Mesendoderm (in vitro differentiated cells): ENCODE measurements at regions not wholly inside any gene's neighbourhood (a gene's known extent, or its start where the extent isn't known, plus 50 kb on each side); places are given as distances from the start of the nearest gene placed in this dataset.
A peak's percentile ranks its signal among the peaks of the same experiment; 100 is the strongest.
"Not testable (repeated sequence)": the region's sequence is repeated elsewhere in the genome, so short reads cannot be mapped to it uniquely, and the experiment has no call there.

ENCODE experiments used
- DNase-seq: peaks from one replicate; pipeline ENCODE4 v3.0.0; 2013
- H2AK5ac ChIP-seq: 2 replicates; pipeline ENCODE4 v1.6.1; 2013; ENCODE audit warnings: low read length, inconsistent platforms
- H2BK120ac ChIP-seq: 2 replicates; pipeline ENCODE4 v1.6.1; 2013; ENCODE audit warnings: low read depth, mild to moderate bottlenecking, low read length, moderate library complexity, mixed read lengths
- H2BK15ac ChIP-seq: replicated peaks from 2 replicates; pipeline ENCODE4 v1.6.1; 2013; ENCODE audit warnings: low read depth, mild to moderate bottlenecking, moderate library complexity
- H2BK5ac ChIP-seq: 2 replicates; pipeline ENCODE4 v1.6.1; 2013; ENCODE audit warnings: low read length, inconsistent platforms
- H3K18ac ChIP-seq: 2 replicates; pipeline ENCODE4 v1.6.1; 2013; ENCODE audit warnings: mild to moderate bottlenecking, low read length, mixed read lengths
- H3K23ac ChIP-seq: one replicate; pipeline ENCODE4 v1.6.1; 2013; ENCODE audit warnings: low read length
- H3K27ac ChIP-seq: 2 replicates; pipeline ENCODE4 v1.5.1; 2013; ENCODE audit warnings: low read depth, mild to moderate bottlenecking, inconsistent platforms, low read length, moderate library complexity
- H3K27me3 ChIP-seq: 2 replicates; pipeline ENCODE4 v1.6.1; 2013; ENCODE audit warnings: low read length, control low read depth, mild to moderate bottlenecking, inconsistent platforms; ENCODE audit not compliant: insufficient read depth, poor library complexity
- H3K36me3 ChIP-seq: 2 replicates; pipeline ENCODE4 v1.6.1; 2013; ENCODE audit warnings: low read length, inconsistent platforms; ENCODE audit not compliant: control insufficient read depth, insufficient read depth
- H3K4ac ChIP-seq: one replicate; pipeline ENCODE4 v1.6.1; 2013; ENCODE audit warnings: low read depth, mild to moderate bottlenecking, low read length, moderate library complexity
- H3K4me1 ChIP-seq: 2 replicates; pipeline ENCODE4 v1.6.1; 2013; ENCODE audit warnings: low read depth, low read length, inconsistent platforms; ENCODE audit not compliant: control insufficient read depth
- H3K4me2 ChIP-seq: 2 replicates; pipeline ENCODE4 v1.6.1; 2013; ENCODE audit warnings: low read length
- H3K4me3 ChIP-seq: 2 replicates; pipeline ENCODE4 v1.5.1; 2013; ENCODE audit warnings: mild to moderate bottlenecking, low read length
- H3K56ac ChIP-seq: one replicate; pipeline ENCODE4 v1.6.1; 2013; ENCODE audit warnings: low read length
- H3K79me1 ChIP-seq: 2 replicates; pipeline ENCODE4 v1.6.1; 2013; ENCODE audit warnings: low read length, inconsistent platforms
- H3K79me2 ChIP-seq: 2 replicates; pipeline ENCODE4 v1.6.1; 2013; ENCODE audit warnings: mild to moderate bottlenecking, low read length; ENCODE audit not compliant: control insufficient read depth, insufficient read depth
- H3K9ac ChIP-seq: 2 replicates; pipeline ENCODE4 v1.6.1; 2013; ENCODE audit warnings: low read length, inconsistent platforms
- H4K5ac ChIP-seq: one replicate; pipeline ENCODE4 v1.6.1; 2013; ENCODE audit warnings: low read length
- H4K8ac ChIP-seq: one replicate; pipeline ENCODE4 v1.6.1; 2013; ENCODE audit warnings: low read depth, mild to moderate bottlenecking, control low read depth, low read length, moderate library complexity
- WGBS: extraction: QIAGEN DNeasy Blood & Tissue Kit; methylation state at CpG from one replicate; pipeline ENCODE4 v1.1.7; 2013; ENCODE audit warnings: low lambda C conversion rate, missing lambda C conversion rate; ENCODE audit not compliant: insufficient coverage; ENCODE audit errors: extremely low coverage; 5-methylcytosine and 5-hydroxymethylcytosine counted together

DNA sequence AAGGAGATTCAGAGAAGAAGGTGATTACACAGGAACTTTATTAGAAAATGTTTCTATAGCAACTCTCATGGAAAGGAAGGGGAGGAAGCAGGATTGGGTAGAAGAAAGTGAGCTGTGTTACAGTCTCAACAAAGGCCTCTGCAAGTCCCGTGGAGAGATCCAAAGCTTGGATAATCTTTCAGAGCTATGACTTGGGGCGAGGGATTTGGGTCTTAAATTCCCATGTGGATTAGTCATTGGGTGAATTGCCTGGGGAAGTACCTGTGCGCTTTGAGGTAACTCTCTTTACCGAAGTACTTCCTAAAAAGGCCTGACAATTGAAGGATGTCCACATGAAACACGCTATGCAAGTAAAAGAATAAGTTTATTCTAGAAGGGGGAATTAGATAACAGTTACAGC, 133.8 kb upstream of the ANKRD50 start:
- no peak overlapping the region for H4K5ac ChIP-seq
- H3K23ac ChIP-seq: no peak overlapping the region
- no peak overlapping the region for H2BK15ac ChIP-seq
- no peak overlapping the region for H3K56ac ChIP-seq
- H3K27me3 ChIP-seq: no peaks in the 10 kb centered on the region
- H2BK120ac ChIP-seq: no peak overlapping the region
- no CpG with 5 or more reads among the region's 5 CpGs for WGBS
- H3K9ac ChIP-seq: no peak overlapping the region
- H3K27ac ChIP-seq: no peak overlapping the region
- H3K79me1 ChIP-seq: no peaks in the 10 kb centered on the region
- H3K18ac ChIP-seq: no peak overlapping the region
- no peak overlapping the region for H2BK5ac ChIP-seq
- no peak overlapping the region for H3K4me3 ChIP-seq
- no peak overlapping the region for H3K4ac ChIP-seq
- H4K8ac ChIP-seq: no peak overlapping the region
- H3K4me2 ChIP-seq: no peak overlapping the region
- H3K79me2 ChIP-seq: no peaks in the 10 kb centered on the region
- no peak overlapping the region for H2AK5ac ChIP-seq
- H3K36me3 ChIP-seq: no peaks in the 10 kb centered on the region
- H3K4me1 ChIP-seq: no peaks in the 10 kb centered on the region
- no peak for DNase-seq

DNA sequence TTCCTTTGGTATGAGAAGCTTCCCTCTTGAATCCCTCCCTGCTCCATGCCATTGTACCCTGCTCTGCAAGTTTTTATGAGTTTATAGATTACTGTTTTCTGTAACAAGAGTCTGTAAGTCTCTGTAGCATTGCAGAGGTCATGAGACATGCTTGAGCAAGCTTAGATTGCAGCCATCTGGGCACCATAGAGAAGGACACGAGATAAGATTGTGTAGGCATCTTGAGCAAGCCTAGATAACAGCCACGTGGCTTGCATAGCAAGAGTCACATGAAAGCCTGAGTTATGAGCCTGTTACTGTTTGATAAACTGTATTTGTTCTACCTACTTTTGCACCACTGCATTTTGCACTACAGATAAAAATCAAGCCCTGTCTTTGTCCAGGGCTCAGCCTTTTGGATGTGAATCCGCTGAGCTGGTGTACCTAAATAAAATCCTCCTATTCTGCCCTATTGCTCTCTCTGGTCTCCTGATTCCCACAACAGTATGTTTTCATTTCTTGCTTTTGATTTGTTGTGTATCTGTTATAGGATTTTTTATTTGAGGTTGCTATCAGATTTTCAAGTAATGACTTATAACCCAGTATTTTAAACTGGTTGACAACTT, 127.4 kb upstream of the ANKRD50 start:
- Histone ChIP-seq H3K36me3 (no peaks in the 10 kb centered on the region), H2BK5ac (no peak overlapping the region), H4K5ac (no peak overlapping the region), H3K79me2 (no peaks in the 10 kb centered on the region), H3K56ac (no peak overlapping the region), H2BK120ac (no peak overlapping the region), H3K4me2 (no peak overlapping the region), H3K4ac (no peak overlapping the region), H3K4me3 (no peak overlapping the region), H3K27me3 (no peaks in the 10 kb centered on the region), H3K23ac (no peak overlapping the region), H4K8ac (no peak overlapping the region), H3K27ac (no peak overlapping the region), H2BK15ac (no peak overlapping the region), H3K4me1 (no peaks in the 10 kb centered on the region), H3K18ac (no peak overlapping the region), H3K9ac (no peak overlapping the region), H2AK5ac (no peak overlapping the region), H3K79me1 (no peaks in the 10 kb centered on the region)
- DNase-seq: peak; percentile 26
- WGBS: no CpG with 5 or more reads among the region's 3 CpGs

DNA sequence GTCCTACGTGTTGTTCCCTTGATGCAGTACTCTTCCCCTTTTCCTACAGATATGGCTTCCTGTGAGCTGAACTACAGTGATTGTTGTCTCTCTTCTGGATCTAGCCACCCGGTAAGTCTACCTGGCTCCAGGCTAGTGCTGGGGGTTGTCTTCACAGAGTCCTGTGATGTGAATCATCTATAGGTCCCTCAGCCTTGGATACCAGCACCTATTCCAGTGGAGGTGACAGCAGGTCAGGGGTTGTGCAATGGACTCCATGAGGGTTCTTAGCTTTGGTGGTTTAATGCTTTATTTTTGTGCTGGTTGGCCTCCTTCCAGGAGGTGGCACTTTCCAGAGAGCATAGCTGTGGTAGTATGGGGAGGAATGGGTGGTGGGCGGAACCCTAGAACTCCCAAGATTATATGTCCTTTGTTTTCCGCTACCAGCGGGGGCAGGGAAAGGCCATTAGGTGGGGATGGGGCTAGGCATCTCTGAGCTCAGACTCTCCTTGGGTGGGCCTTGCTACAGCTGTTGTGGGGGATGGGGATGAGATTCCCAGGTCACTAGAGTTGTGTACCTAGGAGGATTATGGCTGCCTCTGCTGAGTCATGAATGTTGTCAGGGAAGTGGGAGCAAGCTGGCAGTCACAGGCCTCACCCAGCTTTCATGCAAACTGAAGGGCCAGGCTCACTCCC, 121.4 kb upstream of the ANKRD50 start:
- H3K18ac ChIP-seq: no peak overlapping the region
- no peak overlapping the region for H2AK5ac ChIP-seq
- no peak overlapping the region for H3K4me3 ChIP-seq
- no peak overlapping the region for H2BK5ac ChIP-seq
- no peaks in the 10 kb centered on the region for H3K79me1 ChIP-seq
- H3K27me3 ChIP-seq: no peaks in the 10 kb centered on the region
- no peak overlapping the region for H3K23ac ChIP-seq
- H3K36me3 ChIP-seq: no peaks in the 10 kb centered on the region
- H3K79me2 ChIP-seq: no peaks in the 10 kb centered on the region
- H4K8ac ChIP-seq: no peak overlapping the region
- no peak overlapping the region for H3K56ac ChIP-seq
- H3K4me2 ChIP-seq: no peak overlapping the region
- no CpG with 5 or more reads among the region's 5 CpGs for WGBS
- DNase-seq: no peak
- no peak overlapping the region for H3K4ac ChIP-seq
- no peak overlapping the region for H2BK120ac ChIP-seq
- H2BK15ac ChIP-seq: no peak overlapping the region
- no peaks in the 10 kb centered on the region for H3K4me1 ChIP-seq
- H4K5ac ChIP-seq: no peak overlapping the region
- H3K27ac ChIP-seq: no peak overlapping the region
- no peak overlapping the region for H3K9ac ChIP-seq

DNA sequence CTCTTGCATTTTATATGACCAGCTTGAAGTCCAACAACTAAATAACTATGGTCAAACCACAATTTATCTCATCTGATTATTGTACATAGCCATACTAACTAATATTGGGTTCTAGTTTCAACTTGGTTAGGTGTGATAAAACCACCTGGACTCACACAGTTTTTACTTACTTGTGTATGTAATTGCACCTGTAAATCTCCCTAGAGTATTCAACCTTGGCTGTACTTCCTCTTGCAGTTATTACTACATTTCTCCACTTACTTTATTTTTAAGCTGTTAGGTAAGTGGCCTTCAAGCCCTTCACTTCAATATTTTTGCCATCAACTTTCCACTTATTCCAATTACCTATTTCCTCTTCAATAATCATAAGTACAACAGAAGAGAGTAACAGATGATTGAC, 115.8 kb upstream of the ANKRD50 start:
- H4K8ac ChIP-seq: no peak overlapping the region

DNA sequence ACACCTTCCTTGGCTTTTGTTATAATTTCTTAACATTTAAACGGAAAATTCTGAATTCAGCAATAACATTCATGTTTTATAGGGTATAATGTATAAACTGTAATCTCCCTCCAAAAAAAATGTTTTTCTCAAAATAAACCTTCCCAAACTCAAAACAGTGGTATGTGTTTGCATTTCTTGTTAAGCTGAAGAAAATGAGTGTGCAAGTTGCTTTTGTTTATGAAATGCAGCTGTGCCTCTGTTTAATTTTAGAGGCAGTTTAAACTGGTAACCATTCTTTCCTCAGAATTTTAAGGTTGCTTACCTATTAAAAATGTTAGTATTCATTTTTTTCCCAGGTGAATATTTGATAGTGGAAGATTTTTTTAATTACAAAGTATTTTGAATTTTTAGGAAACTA, 105.0 kb upstream of the ANKRD50 start:
- H3K79me1 ChIP-seq: no peaks in the 10 kb centered on the region
- no peaks in the 10 kb centered on the region for H3K27me3 ChIP-seq

More for the DNA sequence above, 115.8 kb upstream of the ANKRD50 start:
- H3K79me2 ChIP-seq: no peaks in the 10 kb centered on the region
- H3K4me3 ChIP-seq: no peak overlapping the region
- H3K4me1 ChIP-seq: no peaks in the 10 kb centered on the region
- H3K79me1 ChIP-seq: no peaks in the 10 kb centered on the region
- H3K36me3 ChIP-seq: no peaks in the 10 kb centered on the region
- H3K18ac ChIP-seq: no peak overlapping the region
- H3K4ac ChIP-seq: no peak overlapping the region
- no peaks in the 10 kb centered on the region for H3K27me3 ChIP-seq
- H4K5ac ChIP-seq: no peak overlapping the region
- H2AK5ac ChIP-seq: no peak overlapping the region
- H3K9ac ChIP-seq: no peak overlapping the region
- no peak overlapping the region for H2BK5ac ChIP-seq
- no peak overlapping the region for H3K4me2 ChIP-seq
- H3K27ac ChIP-seq: no peak overlapping the region
- no peak for DNase-seq
- H3K23ac ChIP-seq: no peak overlapping the region
- no peak overlapping the region for H2BK120ac ChIP-seq
- H2BK15ac ChIP-seq: no peak overlapping the region
- H3K56ac ChIP-seq: no peak overlapping the region

DNA sequence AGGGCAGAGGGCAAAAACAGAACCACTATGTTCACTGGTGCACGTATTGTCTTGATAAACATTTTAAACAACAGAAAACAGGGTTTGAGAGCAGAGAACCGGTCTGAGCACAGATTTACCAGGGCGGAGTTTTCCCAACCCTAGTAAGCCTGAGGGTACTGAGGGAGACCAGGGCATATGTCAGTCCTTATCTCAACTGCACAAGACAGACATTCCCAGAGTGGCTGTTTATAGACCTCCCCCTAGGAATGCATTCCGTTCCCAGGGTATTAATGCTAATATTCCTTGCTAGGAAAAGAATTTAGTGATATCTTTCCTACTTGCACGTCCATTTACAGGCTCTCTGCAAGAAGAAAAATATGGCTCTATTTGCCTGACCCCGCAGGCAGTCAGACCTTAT, 99.7 kb upstream of the ANKRD50 start:
- not testable (repeated sequence) for H2BK120ac ChIP-seq, H3K79me1 ChIP-seq, H3K4me3 ChIP-seq, H3K36me3 ChIP-seq, H4K5ac ChIP-seq, H3K9ac ChIP-seq, H3K23ac ChIP-seq, H2AK5ac ChIP-seq, DNase-seq, H3K4me1 ChIP-seq, H2BK5ac ChIP-seq, H3K56ac ChIP-seq, H3K79me2 ChIP-seq, H3K27me3 ChIP-seq, H3K4me2 ChIP-seq, H4K8ac ChIP-seq, H3K18ac ChIP-seq, H3K27ac ChIP-seq, H2BK15ac ChIP-seq, H3K4ac ChIP-seq
- no CpG with 5 or more reads among the region's 6 CpGs for WGBS

More for the DNA sequence above, 105.0 kb upstream of the ANKRD50 start:
- H3K27ac ChIP-seq: no peak overlapping the region
- WGBS: no CpG with 5 or more reads among the region's 1 CpG
- H2BK5ac ChIP-seq: no peak overlapping the region
- H3K56ac ChIP-seq: no peak overlapping the region
- no peak overlapping the region for H2BK120ac ChIP-seq
- H4K5ac ChIP-seq: no peak overlapping the region
- H4K8ac ChIP-seq: no peak overlapping the region
- H2AK5ac ChIP-seq: no peak overlapping the region
- no peaks in the 10 kb centered on the region for H3K4me1 ChIP-seq
- no peaks in the 10 kb centered on the region for H3K79me2 ChIP-seq
- H3K4me3 ChIP-seq: no peak overlapping the region
- H3K4me2 ChIP-seq: no peak overlapping the region
- no peak overlapping the region for H3K23ac ChIP-seq
- H3K18ac ChIP-seq: no peak overlapping the region
- no peak overlapping the region for H2BK15ac ChIP-seq
- H3K36me3 ChIP-seq: no peaks in the 10 kb centered on the region
- no peak overlapping the region for H3K4ac ChIP-seq
- DNase-seq: no peak
- H3K9ac ChIP-seq: no peak overlapping the region
